HT-29 (cell line): ENCODE measurements at regions not wholly inside any gene's neighbourhood (a gene's known extent, or its start where the extent isn't known, plus 50 kb on each side); places are given as distances from the start of the nearest gene placed in this dataset.
"Not testable (repeated sequence)": the region's sequence is repeated elsewhere in the genome, so short reads cannot be mapped to it uniquely, and the experiment has no call there.

ENCODE experiments used
- DNase-seq: peaks from one replicate; pipeline ENCODE4 v3.0.0-alpha.2; 2015; ENCODE audit warnings: low spot score

- DNase-seq = no peak
Observed at GRCh38 chr17:31748881-31749280, 110.2 kb downstream of the COPRS start.

GRCh38 chr17:31746884-31747495 is 112.1 kb downstream of the COPRS start:
- DNase-seq = no peak

GRCh38 chr17:31745964-31746600 is 113.0 kb downstream of the COPRS start:
- no peak for DNase-seq

- DNase-seq = no peak
Observed at GRCh38 chr17:31744511-31744951, 114.5 kb downstream of the COPRS start.

- DNase-seq = no peak
Observed at GRCh38 chr17:31743797-31744196, 115.2 kb downstream of the COPRS start.

GRCh38 chr17:31741371-31741770 is 117.7 kb downstream of the COPRS start:
- no peak for DNase-seq

GRCh38 chr17:31740611-31741082 is 118.4 kb downstream of the COPRS start:
- no peak for DNase-seq

- no peak for DNase-seq
Observed at GRCh38 chr17:31738996-31739699, 119.9 kb downstream of the COPRS start.

- DNase-seq = no peak
Observed at GRCh38 chr17:31738488-31738887, 120.6 kb downstream of the COPRS start.

- no peak for DNase-seq
Observed at GRCh38 chr17:31738067-31738466, 121.0 kb downstream of the COPRS start.

GRCh38 chr17:31736855-31737625 is 122.0 kb downstream of the COPRS start:
- DNase-seq = no peak

GRCh38 chr17:31733326-31733725 is 125.7 kb downstream of the COPRS start:
- DNase-seq = no peak

GRCh38 chr17:31731585-31732154 is 127.4 kb downstream of the COPRS start:
- not testable (repeated sequence) for DNase-seq

- no peak for DNase-seq
Observed at GRCh38 chr17:31731118-31731517, 127.9 kb downstream of the COPRS start.

- no peak for DNase-seq
Observed at GRCh38 chr17:31726980-31727427, 132.0 kb downstream of the COPRS start.

GRCh38 chr17:31724619-31725018 is 134.4 kb downstream of the COPRS start:
- no peak for DNase-seq

- DNase-seq = peak; percentile 14
Observed at GRCh38 chr17:31724026-31724425, 135.0 kb downstream of the COPRS start.

- DNase-seq = no peak
Observed at GRCh38 chr17:31722251-31723056, 136.6 kb downstream of the COPRS start.

- no peak for DNase-seq
Observed at GRCh38 chr17:31721291-31722025, 137.6 kb downstream of the COPRS start.

GRCh38 chr17:31717251-31717650 is 141.8 kb downstream of the COPRS start:
- not testable (repeated sequence) for DNase-seq
